Small intestine (tissue), 7 donors: ENCODE measurements at regions not wholly inside any gene's neighbourhood (a gene's known extent, or its start where the extent isn't known, plus 50 kb on each side); places are given as distances from the start of the nearest gene placed in this dataset.

Experiments
- DNase-seq, 2 donors: peaks; one replicate each; pipeline versions ENCODE4 v3.0.0 to v3.0.0-alpha.2; 2013
- FAIRE-seq: peaks from 2 replicates; lab custom pipeline; 2012; peaks lifted over from hg19 to GRCh38; lab: Jason Lieb, UNC
- H3K27ac ChIP-seq, 3 donors: one replicate each; pipeline ENCODE4 v1.5.1; 2013; ENCODE audit warnings: low read length in 2 of 3, mild to moderate bottlenecking in 2 of 3, control low read depth in 1 of 3, inconsistent platforms in 1 of 3, low read depth in 1 of 3, moderate library complexity in 1 of 3
- H3K27me3 ChIP-seq, 3 donors: one replicate each; pipeline ENCODE4 v1.6.1; 2013; ENCODE audit warnings: low read length in 3 of 3, inconsistent platforms in 1 of 3; ENCODE audit not compliant: control insufficient read depth in 3 of 3, insufficient read depth in 3 of 3
- H3K36me3 ChIP-seq, 3 donors: one replicate each; pipeline ENCODE4 v1.6.1; 2013; ENCODE audit warnings: low read length in 3 of 3, inconsistent platforms in 1 of 3, low read depth in 1 of 3, mild to moderate bottlenecking in 1 of 3, moderate library complexity in 1 of 3; ENCODE audit not compliant: control insufficient read depth in 3 of 3, insufficient read depth in 2 of 3
- H3K4me1 ChIP-seq, 3 donors: one replicate each; pipeline ENCODE4 v1.6.1; 2013; ENCODE audit warnings: low read length in 2 of 3, inconsistent platforms in 1 of 3, low read depth in 1 of 3, mild to moderate bottlenecking in 1 of 3, moderate library complexity in 1 of 3; ENCODE audit not compliant: control insufficient read depth in 3 of 3, insufficient read depth in 2 of 3
- H3K4me3 ChIP-seq, 3 donors: one replicate each; pipeline ENCODE4 v1.5.1; 2013; ENCODE audit warnings: low read length in 3 of 3, control low read depth in 1 of 3, inconsistent platforms in 1 of 3, low read depth in 1 of 3, mild to moderate bottlenecking in 1 of 3, moderate library complexity in 1 of 3
- H3K9me3 ChIP-seq, 2 donors: one replicate each; pipeline ENCODE4 v1.6.1; 2013; ENCODE audit warnings: low read depth in 1 of 2, low read length in 1 of 2; ENCODE audit not compliant: control insufficient read depth in 2 of 2, insufficient read depth in 1 of 2
- WGBS, 3 donors: extraction: QIAGEN DNeasy Blood & Tissue Kit; methylation state at CpG; one replicate each; pipeline ENCODE4 v1.1.7; 2013; 5-methylcytosine and 5-hydroxymethylcytosine counted together
- donor health status: healthy with polysubstance abuse.
- donor health status: control.
- donor health status: control.
- donor health status: Bipolar disorder and iron deficiency.
- donor health status: healthy.

DNA sequence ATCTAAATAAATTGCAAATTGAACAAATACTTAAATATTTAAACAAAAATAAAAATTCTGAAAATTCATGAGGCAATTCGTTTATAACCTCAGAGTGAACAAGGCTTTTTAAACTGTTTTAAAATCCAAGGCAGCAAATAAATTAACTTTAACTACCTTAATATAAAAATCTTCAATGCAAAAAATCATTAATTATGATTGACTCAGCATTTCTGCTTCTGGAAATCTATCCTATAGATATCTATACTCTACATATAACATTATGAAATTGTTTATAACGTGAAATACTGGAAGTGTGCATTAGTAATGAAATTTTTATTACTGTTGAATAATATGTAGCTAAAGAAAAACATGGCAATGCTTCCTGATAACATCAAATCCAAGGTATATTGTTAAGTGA lies 92.4 kb downstream of the ADAMTS1 start:
- DNase-seq = no peak
- no peak for FAIRE-seq
- Histone ChIP-seq H3K4me3 (no peak overlapping the region), H3K27ac (no peak overlapping the region), H3K36me3 (no peaks in the 10 kb centered on the region), H3K27me3 (no peaks in the 10 kb centered on the region), H3K4me1 (no peaks in the 10 kb centered on the region), H3K9me3 (no peaks in the 10 kb centered on the region)
- 26 to 59% (median 31%) methylated on average over 2 of the region's 2 CpGs for WGBS, 3 donors

DNA sequence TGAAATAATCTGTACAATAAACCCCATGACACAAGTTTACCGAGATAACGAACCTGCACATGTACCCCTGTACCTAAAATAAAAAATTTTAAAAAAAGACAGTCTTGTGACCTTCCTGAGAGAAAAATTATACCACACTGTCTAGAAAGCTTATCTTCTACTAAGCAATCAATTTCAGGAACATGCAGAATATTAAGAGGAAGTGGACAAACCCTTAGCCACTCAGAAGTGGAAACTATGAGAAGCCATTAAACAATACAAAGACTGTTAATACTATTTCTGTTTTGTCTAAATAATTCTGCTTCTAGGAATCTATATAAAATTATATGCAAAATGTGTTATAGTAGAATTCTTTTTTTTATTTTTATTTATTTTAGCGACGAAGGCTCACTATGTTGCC lies 93.9 kb downstream of the ADAMTS1 start:
- Histone ChIP-seq H3K9me3 (no peaks in the 10 kb centered on the region), H3K27me3 (no peaks in the 10 kb centered on the region), H3K27ac (no peak overlapping the region), H3K4me3 (no peak overlapping the region), H3K4me1 (no peaks in the 10 kb centered on the region), H3K36me3 (no peaks in the 10 kb centered on the region)
- no peak for FAIRE-seq
- WGBS, 3 donors = 69 to 77% (median 76%) methylated on average over 4 of the region's 4 CpGs
- no peak for DNase-seq

DNA sequence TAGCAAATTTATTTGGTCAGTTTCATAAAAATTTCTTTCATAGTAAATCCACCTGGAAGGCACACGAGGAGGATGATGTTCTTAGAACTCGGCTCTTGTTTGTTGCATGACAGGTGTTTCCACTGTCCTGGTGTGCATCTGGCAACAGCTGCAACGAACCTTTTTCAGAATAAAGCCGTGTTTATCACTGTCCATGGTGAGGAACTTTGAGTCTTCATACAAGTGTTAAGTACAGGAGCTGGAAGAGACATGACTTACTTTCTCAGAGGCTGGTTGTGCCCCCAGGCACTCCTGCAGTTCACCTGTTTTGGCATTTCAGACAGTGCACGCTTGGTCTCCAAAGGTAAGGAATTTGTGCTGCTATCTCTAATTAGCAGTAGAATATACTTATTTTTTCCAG lies 97.1 kb downstream of the ADAMTS1 start:
- Histone ChIP-seq H3K27me3 (no peaks in the 10 kb centered on the region), H3K27ac (no peak overlapping the region), H3K9me3 (no peaks in the 10 kb centered on the region), H3K4me1 (no peaks in the 10 kb centered on the region), H3K4me3 (no peak overlapping the region), H3K36me3 (no peaks in the 10 kb centered on the region)
- WGBS, 3 donors = 67 to 76% (median 70%) methylated on average over 5 of the region's 5 CpGs
- DNase-seq = no peak
- FAIRE-seq = no peak

DNA sequence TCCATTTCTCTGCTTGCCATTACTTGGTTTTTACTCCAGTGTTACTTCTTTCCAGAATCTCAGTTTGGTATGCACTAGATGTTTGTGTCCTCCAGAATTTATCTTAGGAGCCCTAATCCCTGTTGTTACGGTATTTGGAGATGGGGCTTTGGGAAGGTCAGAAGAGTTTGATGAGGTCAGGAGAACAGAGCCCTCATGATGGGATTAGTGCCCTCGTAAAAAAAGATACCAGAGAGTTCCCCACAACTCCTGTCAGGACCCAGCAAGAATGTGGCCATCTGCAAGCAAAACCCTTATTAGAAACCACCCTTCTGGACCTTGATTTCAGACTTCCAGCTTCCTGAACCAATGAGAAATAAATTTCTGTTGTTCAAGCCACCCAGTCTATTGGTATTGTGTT lies 98.0 kb downstream of the ADAMTS1 start:
- no peak for FAIRE-seq
- Histone ChIP-seq H3K4me1 (no peaks in the 10 kb centered on the region), H3K36me3 (no peaks in the 10 kb centered on the region)

DNA sequence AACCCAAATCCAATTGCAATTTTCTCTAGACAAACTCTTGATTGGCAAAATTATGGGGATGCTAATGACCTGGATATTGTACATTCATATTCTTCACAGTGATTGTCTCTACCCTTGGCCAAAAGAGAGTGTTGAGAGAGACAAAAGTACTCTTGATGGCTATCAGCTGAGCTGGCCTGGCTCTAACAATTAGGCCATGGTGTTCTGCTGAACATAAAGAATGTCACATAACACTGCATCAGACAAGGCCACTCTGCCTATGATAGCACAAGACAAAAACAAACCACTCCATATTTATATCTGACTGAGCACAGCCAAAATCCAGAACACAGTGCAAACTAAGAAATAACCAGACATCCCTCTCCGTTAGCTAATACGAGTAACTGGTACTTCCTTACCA lies 101.7 kb downstream of the ADAMTS1 start:
- FAIRE-seq = no peak
- WGBS, 3 donors = 86 to 92% (median 88%) methylated on average over 2 of the region's 2 CpGs
- Histone ChIP-seq H3K4me3 (no peak overlapping the region), H3K9me3 (no peaks in the 10 kb centered on the region), H3K27me3 (no peaks in the 10 kb centered on the region), H3K36me3 (no peaks in the 10 kb centered on the region), H3K27ac (no peak overlapping the region), H3K4me1 (no peaks in the 10 kb centered on the region)
- DNase-seq = no peak

More for the DNA sequence above, 98.0 kb downstream of the ADAMTS1 start:
- Histone ChIP-seq H3K27ac (no peak overlapping the region), H3K9me3 (no peaks in the 10 kb centered on the region), H3K4me3 (no peak overlapping the region), H3K27me3 (no peaks in the 10 kb centered on the region)
- 42 to 65% (median 59%) methylated on average over 2 of the region's 2 CpGs for WGBS, 3 donors
- no peak for DNase-seq

DNA sequence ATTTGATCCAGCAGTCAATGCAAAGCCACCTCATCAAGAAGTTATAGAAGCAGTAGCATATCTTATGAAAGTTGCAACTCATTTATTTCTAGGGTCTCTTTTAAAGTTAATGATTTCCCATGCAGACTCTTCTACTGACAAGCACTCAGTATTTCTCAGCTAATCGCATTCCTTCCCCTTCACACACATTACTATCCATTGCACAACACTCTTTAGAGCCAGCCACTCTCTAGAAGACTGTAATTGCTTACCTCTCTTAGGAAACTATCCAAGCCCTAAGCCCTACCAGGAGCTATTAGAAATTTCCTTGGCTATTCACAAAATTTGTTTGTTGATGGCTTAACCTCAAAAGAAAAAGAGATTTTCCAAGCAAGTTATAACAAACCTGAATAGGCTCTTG lies 106.0 kb downstream of the ADAMTS1 start:
- H3K27me3 ChIP-seq = no peaks in the 10 kb centered on the region
- H3K4me1 ChIP-seq = no peaks in the 10 kb centered on the region
- no peak for FAIRE-seq
- H3K27ac ChIP-seq = no peak overlapping the region
- WGBS, 3 donors = 28 to 66% (median 33%) methylated on average over 1 of the region's 1 CpG
- no peak overlapping the region for H3K4me3 ChIP-seq
- H3K9me3 ChIP-seq = no peaks in the 10 kb centered on the region
- no peak for DNase-seq
- H3K36me3 ChIP-seq = no peaks in the 10 kb centered on the region

DNA sequence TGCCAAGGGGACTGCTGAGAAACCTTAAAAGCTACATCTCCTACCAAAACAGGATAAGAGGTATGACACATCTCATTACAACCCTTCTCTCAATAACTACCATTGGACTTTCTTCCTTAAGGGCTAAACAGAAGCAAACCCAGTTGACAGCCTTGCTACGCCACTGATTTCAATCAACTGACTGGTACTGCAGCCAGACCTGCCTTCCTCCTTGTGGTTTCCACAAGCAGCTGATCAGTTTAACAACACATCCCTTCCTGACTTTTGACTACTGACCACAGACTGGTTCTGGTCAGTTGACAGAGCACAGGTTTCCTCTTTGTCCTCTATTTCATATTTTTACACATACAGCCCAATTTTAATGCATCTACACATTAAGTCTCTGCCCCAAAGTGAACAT lies 108.8 kb downstream of the ADAMTS1 start:
- WGBS, 3 donors = 77 to 89% (median 86%) methylated on average over 1 of the region's 1 CpG
- no peak for DNase-seq
- no peak for FAIRE-seq

DNA sequence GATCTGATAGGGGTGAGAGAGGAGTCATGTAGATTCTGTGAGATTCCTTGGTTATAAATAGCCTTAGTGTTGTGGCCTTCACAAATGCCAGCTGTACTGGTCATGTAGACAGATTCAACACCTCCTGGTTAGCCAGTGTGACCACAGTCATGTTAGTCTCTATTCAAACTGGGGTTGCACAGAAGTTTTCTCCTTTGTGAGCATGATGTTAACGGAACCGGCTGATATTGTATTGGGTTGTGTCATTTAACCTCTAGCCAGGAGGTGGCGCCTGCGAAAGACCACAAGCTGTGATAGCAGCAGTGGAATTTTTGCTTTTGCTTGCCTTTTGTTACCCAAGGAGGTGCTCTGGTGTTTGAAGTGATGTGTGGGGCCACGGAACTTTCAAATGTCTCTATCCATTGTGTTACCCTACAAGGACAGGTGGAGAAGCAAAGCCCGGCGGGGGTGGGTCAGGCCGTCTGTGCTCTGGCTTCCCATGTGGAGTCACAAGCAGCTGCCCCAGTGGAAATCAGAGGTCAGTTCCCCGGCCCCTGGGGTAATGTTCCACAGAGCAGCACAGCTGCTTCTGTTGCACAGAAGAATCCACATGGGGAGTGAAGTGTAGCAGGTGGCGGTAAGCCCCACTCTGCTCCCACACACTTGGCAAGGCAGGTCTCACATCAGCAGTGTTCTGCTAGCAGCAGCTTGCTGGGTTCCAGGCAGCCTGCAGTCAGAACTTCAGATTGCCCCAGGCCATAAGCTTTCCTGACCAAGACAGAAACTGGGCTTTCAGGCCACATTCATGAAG lies 112.6 kb downstream of the ADAMTS1 start:
- Histone ChIP-seq H3K4me1 (no peaks in the 10 kb centered on the region), H3K27me3 (no peaks in the 10 kb centered on the region), H3K27ac (no peak overlapping the region), H3K9me3 (no peaks in the 10 kb centered on the region), H3K36me3 (no peaks in the 10 kb centered on the region), H3K4me3 (no peak overlapping the region)
- DNase-seq = peak; percentile 15 to 32
- WGBS, 3 donors = 33 to 49% (median 43%) methylated on average over 10 of the region's 10 CpGs
- no peak for FAIRE-seq

More for the DNA sequence above, 108.8 kb downstream of the ADAMTS1 start:
- H3K36me3 ChIP-seq = no peaks in the 10 kb centered on the region
- no peaks in the 10 kb centered on the region for H3K27me3 ChIP-seq
- no peaks in the 10 kb centered on the region for H3K4me1 ChIP-seq
- H3K27ac ChIP-seq = no peak overlapping the region
- H3K9me3 ChIP-seq = no peaks in the 10 kb centered on the region
- H3K4me3 ChIP-seq = no peak overlapping the region

DNA sequence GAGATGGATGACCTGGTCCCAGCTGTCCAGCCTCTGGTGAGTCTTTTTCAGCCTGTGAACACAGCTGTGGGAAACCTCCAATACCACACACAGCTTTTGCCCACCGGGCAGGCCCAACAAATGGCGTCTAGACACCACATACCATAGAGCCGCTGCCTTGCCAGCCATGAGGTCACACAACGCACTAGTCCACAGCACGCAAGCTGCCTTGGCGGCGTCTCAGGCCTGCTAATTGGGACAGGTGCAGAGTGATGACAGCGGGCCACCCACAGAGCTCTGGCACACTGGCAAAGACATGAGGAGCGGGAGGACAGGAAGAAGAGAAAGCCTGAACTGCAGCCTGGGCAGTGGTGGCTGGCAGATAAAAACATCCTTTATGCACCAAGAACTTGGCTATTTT lies 125.5 kb downstream of the ADAMTS1 start:
- no peaks in the 10 kb centered on the region for H3K27me3 ChIP-seq
- DNase-seq = no peak
- no peaks in the 10 kb centered on the region for H3K9me3 ChIP-seq
- no peak overlapping the region for H3K27ac ChIP-seq
- FAIRE-seq = no peak
- H3K4me3 ChIP-seq = no peak overlapping the region
- H3K36me3 ChIP-seq = no peaks in the 10 kb centered on the region
- no peaks in the 10 kb centered on the region for H3K4me1 ChIP-seq
- WGBS, 3 donors = 76 to 87% (median 79%) methylated on average over 9 of the region's 9 CpGs
